C4-2B (cell line): ENCODE measurements at regions not wholly inside any gene's neighbourhood (a gene's known extent, or its start where the extent isn't known, plus 50 kb on each side); places are given as distances from the start of the nearest gene placed in this dataset.

Source experiments
- H3K27ac ChIP-seq: fragments of 450-650 bp; 2 replicates; pipeline ENCODE4 v1.5.1; 2017
- CTCF ChIP-seq: fragments of 450-650 bp; conservative IDR thresholded peaks from 2 replicates; pipeline ENCODE4 v1.5.1; 2017; ENCODE audit warnings: mild to moderate bottlenecking
- ZFX ChIP-seq: fragments of 450-650 bp; IDR thresholded peaks from 2 replicates; pipeline ENCODE4 v1.6.1; 2017

- H3K27ac ChIP-seq, result no peak overlapping the region
- TF ChIP-seq CTCF (no peak), ZFX (no peak)
Measured at GRCh38 chr11:70745451-70745850, 347.1 kb downstream of the CTTN start.

- no peak overlapping the region for H3K27ac ChIP-seq
- TF ChIP-seq CTCF, result no peak
- TF ChIP-seq ZFX, result no peak
Measured at GRCh38 chr11:70745941-70746340, 347.6 kb downstream of the CTTN start.

- TF ChIP-seq ZFX, result no peak
- TF ChIP-seq CTCF, result no peak
- H3K27ac ChIP-seq, result no peak overlapping the region
Measured at GRCh38 chr11:70746351-70746750, 348.0 kb downstream of the CTTN start.

GRCh38 chr11:70747285-70747684 is 349.0 kb downstream of the CTTN start:
- H3K27ac ChIP-seq, result no peak overlapping the region

GRCh38 chr11:70747921-70748320 is 349.6 kb downstream of the CTTN start:
- TF ChIP-seq CTCF (no peak), ZFX (no peak)

More at GRCh38 chr11:70747285-70747684, 349.0 kb downstream of the CTTN start:
- TF ChIP-seq CTCF (no peak), ZFX (no peak)

GRCh38 chr11:70751142-70751734 is 352.9 kb downstream of the CTTN start:
- no peak for TF ChIP-seq ZFX
- TF ChIP-seq CTCF, result no peak
- H3K27ac ChIP-seq, result no peak overlapping the region

More at GRCh38 chr11:70747921-70748320, 349.6 kb downstream of the CTTN start:
- H3K27ac ChIP-seq, result no peak overlapping the region

- no peak for TF ChIP-seq ZFX
- peak; percentile 97 for TF ChIP-seq CTCF
- no peak overlapping the region for H3K27ac ChIP-seq
Measured at GRCh38 chr11:70755410-70756158, 357.3 kb downstream of the CTTN start.
